Activated CD8-positive, alpha-beta memory T cell treated with anti-CD3 and anti-CD28 coated beads for 4 hours (primary cell): ENCODE measurements at regions not wholly inside any gene's neighbourhood (a gene's known extent, or its start where the extent isn't known, plus 50 kb on each side); places are given as distances from the start of the nearest gene placed in this dataset.
"Not testable (repeated sequence)": the region's sequence is repeated elsewhere in the genome, so short reads cannot be mapped to it uniquely, and the experiment has no call there.

Experiments used
- DNase-seq, 2 donors: peaks; one replicate each; pipeline ENCODE4 v3.0.0-alpha.2; 2020; ENCODE audit warnings: low read depth in 2 of 2

DNA sequence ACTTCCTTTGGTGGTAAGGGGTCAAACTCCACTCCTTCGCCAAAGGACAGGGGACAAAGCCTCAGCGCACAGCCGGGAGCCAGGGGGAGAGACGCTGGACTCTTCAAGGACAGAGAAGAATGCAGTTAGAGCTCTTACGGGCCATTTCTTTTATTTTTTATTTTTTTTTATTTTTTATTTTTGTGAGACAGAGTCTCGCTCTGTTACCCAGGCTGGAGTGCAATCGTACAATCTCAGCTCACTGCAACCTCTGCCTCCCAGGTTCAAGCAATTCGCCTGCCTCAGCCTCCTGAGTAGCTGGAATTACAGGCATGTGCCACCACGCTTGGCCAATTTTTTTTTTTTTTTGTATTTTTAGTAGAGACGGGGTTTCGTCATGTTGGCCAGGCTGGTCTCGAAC is 93.2 kb upstream of the RPH3AL start, which contains the start of gene RFLNB:
RFLNB (minus strand) TSS at position 101 of the 400 bp plus-strand sequence.
- DNase-seq: not testable (repeated sequence)

DNA sequence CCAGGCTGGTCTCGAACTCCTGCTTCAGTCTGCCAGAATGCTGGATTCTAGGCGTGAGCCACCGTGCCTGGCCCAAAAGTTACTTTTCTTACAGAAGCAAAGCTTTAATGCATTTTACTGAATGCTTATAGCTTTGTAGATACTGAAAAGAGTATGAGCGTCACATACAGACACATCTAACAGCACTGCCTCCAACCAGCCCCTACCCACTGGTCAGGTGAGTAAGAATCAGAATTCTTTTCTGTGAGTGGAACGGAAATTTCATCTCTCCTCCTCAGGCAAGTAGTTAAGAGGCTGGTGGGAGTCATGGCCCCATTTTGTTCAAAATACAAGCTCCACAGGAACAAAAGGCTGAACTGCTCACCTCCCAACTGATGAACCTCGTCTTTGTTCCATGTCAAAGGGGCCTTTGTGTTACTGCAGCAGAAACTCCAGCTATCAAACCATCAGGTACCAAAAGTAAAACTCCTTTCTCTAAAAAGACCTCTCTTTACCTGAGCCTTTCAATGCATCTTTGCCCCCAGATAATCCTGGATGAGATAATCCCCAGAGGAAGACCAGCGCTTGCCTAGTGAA is 92.4 kb upstream of the RPH3AL start:
- DNase-seq: no peak

DNA sequence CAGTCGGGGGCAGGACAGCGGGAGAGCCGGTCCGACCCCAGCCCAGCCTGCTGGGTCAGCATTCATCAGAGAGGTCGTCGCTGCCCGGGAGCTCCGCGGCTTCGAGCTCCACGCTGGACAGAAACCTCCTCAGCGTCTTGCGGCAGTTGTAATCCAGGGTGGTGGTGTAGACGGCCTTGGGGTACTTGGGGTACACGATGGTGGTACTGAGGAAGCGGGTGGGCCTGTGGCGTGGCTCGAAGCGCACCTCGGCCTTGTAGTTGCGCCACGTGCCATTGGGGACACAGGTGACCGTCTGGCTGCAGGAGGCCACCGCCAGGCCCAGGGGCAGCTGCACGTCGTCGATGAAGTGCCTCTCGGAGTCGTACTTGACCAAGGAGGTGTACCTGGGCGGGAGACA is 90.5 kb upstream of the RPH3AL start:
- no peak for DNase-seq

DNA sequence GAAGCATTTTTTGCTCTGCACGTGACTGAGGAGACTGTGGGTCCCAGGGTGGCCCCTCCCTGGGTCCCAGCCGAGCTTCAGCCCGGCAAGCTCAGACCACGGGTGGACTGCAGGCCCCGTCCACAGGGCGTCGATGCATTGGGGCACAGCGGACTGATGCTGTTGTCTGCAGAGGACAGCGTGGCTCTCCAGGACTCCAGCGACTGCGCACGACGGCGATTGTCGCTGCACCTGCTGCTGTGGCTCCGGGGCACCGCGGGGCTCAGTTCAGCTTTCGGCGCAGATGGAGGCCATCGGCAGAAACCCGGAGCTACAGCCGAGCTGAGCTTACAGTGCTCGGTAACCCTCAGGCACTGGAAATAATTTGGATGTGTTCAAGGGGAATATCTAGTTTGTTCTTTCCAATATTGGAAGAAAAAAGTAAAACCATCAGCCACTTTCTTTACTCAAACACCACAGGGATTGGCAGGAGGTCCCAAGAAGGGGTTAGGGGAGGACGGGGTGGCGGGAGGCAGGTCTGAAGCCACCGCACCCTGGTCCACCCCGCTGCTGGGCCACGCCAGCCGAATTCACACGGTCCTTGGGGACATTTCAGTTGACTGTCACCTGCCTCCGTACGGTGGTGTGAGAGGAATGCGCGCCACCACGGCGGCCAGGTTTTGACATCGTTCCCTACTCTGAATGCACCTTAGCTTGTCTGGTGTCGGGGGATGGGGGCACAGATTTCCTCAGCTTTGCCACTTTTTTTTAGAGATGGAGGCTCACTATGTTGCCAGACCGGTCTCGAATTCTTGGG is 88.7 kb upstream of the RPH3AL start:
- DNase-seq: no peak

DNA sequence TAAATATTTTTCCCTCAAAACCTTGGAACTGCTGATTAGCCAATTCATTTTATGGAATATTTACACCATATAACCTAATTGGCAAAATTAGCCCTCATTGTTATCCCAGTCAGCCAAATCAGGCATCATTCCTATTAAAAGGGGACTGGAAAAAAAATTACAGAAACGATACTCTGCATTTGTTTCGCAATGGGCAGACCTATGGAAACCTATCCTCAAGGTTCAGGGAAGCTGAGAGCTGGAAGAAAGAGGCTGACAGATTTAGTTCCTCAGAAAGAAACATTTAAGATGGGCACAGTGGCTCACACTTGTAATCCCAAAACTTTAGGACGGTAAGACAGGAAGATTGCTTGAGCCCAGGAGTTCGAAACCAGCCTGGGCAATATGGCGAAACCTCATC is 85.6 kb upstream of the RPH3AL start:
- no peak for DNase-seq

DNA sequence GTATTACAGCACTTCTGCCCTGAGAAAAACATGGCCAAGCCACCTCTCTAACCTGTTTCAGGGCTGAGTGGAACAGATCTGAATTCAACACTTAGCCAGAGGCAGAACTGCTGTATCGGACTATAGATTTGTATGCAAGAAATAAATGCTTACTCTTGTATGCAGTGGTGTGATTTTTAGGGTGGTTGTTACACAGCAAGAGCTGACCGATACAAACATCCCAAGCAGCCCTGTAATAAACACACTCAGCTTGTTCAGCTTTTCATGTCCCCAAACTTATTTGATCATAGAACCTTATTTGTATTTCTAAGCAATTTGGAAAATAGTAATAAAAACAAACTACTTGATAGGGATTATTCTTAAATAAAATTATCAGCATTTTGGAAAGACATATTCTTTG is 84.9 kb upstream of the RPH3AL start:
- no peak for DNase-seq

DNA sequence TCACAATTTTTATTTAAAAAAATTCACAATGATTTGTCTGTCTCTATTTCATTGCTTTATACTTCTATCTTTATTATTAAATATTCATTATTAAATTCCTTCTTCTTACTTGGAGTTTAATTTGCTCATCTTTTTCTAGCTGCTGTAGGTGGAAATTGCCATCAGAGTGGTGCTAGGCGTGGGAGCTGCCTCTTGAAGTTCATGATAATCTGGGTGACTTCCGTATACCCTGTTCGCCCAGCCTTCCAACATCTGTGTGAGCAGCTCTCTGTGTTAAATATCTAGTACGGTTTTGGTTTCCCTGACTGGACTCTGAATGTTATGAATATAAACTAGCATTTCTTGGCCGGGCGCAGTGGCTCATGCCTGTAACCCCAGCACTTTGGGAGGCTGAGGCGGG is 84.0 kb upstream of the RPH3AL start:
- no peak for DNase-seq

DNA sequence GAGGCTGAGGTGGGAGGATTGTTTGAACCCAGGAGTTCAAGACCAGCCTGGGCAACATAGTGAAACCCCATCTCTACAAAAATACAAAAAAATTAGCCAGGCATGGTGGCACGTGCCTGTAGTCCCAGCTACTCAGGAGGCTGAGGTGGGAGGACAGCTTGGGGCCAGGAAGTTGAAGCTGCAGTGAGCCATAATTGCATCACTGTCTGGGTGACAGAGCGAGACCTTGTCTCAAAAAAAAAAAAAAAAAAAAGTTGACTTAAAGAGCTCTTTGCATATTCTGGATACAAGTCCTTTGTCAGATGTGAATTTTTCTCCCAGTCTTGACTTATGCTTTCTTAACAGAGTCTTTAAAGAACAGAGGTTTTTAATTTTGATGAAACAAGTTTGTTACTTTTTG is 79.9 kb upstream of the RPH3AL start:
- not testable (repeated sequence) for DNase-seq

DNA sequence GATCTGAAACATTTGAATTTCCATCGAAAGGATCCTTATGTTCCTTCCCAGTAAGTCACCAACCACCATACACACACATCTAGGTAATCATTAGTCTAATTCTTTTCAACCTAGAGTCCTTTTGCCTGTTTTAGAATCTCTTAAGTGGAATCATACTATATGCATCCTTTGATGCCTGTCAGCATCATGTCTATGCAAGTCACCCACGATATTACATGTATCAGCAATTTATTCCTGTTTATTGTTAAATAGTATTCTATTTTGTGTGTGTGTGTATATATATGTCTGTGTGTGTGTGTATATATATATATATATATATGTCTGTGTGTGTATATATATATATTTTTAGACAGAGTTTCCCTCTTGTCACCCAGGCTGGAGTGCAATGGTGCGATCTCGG is 78.9 kb upstream of the RPH3AL start:
- DNase-seq: no peak

DNA sequence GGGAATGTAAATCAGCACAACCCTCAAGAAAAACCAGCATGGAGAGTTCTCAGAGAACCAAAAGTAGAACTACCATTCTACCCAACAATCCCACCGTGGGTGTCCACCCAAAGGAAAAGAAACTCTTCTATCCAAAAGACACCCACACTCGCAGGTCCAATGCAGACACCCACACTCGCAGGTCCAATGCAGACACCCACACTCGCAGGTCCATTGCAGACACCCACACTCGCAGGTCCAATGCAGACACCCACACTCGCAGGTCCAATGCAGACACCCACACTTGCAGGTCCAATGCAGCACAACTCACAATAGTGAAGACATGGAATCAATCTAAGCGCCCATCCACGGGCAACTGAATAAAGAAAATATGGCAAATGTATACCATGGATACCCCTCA is 77.0 kb upstream of the RPH3AL start:
- DNase-seq: no peak

DNA sequence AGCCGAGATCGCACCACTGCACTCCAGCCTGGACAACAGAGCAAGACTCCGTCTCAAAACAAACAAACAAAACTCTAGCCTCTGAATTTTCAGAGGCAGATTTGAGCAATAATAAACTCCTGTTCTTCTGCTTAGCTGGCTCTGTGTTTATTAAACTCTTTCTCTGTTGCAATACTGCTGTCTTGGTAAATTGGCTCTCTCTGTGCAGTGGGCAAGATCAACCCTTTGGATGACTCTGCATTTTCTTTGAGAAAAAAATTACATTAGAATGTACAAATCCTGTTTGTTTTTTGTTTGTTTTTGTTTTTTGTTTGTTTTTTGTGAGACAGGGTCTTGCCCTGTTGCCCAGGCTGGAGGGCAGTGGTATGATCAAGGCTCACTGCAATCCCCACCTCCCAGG is 75.8 kb upstream of the RPH3AL start:
- no peak for DNase-seq

DNA sequence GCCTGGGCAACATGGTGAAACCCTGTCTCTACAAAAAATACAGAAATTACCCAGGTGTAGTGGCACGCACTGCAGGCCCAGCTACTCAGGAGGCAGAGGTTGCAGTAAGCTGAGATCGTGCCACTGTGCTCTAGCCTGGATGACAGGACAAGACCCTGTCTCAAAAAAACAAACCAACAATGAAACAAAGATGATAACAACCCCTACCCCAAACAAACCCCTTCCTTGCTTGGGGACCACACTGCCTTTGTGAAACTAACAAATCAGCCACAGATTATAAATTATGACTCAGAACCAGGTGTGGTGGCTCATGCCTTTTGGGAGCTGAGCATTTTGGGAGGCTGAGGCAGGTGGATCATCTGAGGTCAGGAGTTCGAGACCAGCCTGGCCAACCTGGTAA is 75.3 kb upstream of the RPH3AL start:
- no peak for DNase-seq

DNA sequence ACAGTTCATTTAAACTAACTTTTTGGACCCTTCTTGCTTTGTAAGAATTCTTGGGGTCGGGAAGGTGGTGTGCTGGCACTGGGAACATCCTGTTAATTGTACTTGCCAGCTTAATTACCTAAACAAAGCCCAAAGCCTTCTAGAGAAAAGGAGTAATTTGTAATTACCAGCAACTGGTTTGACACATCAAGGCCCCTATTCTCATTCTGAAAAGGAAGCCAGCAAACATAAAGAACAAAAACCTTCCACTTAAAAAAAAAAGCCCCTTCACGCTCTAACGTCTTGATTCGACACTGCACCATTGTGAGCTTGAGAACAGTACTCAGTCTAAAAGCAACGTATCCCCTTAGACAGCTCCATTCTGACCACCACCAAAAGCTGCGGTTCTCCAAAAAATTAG is 74.7 kb upstream of the RPH3AL start:
- no peak for DNase-seq

DNA sequence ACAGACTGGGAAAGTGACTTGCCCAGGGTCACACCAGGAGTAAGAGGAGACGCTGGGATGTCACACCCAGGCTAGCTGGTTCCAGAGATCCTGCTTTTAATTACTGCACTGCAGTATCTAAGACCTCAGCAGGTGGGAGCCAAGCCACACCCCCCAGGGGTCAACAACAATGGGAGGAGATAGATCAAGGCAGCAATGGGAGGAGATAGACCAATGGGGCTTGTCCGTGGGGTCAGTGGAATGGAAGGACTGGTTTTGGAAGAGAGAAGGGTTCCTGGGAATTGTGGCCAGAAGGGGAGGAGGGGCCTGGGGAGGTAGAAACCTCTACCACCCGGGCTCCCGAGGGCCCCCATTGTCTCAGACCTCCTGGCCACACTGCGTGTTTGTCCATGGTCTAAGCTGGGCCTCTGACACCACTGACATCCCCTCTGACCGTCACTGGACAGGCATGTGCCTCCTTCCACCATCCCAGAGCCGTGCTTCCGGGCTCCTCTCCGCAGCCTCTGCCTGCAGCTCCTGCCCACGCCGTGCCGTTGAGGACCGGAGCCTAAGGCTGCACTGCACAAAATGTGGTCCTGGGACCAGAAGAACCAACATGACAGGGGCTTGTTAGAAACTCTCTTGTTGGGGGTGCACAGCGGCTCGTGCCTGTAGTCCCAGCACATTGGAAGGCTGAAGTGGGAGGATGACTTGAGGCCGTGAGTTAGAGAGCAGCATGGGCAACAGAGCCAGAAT is 69.8 kb upstream of the RPH3AL start:
- DNase-seq: no peak

DNA sequence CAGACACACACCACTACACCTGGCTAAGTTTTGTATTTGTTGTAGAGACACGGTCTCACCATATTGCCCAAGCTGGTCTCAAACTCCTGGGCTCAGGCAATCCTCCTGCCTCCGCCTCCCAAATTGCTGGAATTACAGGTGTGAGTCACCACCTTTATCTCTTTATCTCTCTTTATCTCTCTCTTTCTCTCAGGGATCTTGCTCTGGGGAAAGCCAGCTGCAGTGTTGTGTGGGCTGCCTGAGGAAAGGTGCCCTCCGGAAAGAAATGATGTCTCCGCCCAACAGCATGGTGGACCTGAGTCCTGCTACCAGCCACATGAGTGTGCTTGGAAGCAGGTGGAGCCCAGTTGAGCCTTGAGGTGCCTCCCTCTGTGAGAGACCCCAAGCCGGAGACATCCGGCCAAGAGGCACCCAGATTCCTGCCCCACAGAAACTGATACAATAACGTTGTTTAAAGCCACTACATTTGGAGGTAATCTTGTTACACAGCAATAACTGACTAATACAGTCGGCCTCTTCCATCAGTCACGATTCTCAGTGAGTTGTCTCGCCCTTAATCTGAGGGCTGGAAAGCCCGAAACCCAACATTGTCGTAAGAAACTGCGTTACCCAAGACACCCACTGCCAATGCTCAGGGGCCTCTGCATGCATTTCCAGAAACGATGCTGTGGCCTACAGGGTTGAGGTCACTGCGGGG is 68.0 kb upstream of the RPH3AL start:
- no peak for DNase-seq

DNA sequence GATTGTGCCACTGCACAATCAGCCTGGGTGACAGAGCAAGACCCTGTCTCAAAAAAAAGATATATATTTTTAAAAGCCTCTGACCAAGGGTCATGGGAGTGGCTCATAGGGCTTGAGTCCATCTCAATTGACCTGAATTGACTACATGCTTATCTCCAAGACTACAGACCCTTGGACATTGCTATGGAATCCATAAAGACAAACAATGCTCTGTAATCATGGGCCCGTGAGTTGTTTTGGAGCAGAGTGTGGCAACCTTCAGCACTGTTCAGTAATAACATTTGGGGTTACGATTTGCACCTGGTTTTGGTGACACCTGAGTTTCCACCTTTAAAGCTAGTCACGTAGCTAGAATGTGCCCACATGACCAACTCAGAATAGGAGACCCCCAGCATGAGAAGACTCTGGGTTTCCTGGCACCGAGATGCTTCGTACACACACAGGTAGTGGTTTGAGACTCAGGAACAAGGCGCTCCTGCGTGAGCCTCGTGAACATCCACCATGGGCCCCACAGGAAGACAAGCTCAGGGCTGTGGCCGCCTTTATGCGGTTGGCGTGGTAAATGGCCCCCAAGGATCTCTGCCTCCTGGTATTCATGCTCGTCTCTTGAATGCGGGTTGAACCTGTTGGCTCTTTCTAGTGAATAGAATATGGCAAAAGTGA is 66.6 kb upstream of the RPH3AL start:
- no peak for DNase-seq

DNA sequence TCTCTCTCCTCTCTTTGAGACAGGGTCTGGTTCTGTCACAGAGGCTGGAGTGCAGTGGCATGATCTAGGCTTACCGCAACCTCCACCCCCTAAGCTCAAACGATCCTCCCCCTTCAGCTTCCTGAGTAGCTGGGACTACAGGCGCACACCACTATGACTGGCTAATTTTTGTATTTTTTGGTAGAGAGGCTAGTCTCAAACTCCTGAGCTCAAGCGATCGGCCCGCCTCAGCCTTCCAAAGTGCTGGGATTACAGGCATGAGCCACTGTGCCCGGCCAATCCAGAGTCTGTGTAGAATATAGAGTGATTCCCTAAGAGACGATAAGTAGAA is 65.8 kb upstream of the RPH3AL start:
- peak in 1 of 2 donors; percentile 41 for DNase-seq

DNA sequence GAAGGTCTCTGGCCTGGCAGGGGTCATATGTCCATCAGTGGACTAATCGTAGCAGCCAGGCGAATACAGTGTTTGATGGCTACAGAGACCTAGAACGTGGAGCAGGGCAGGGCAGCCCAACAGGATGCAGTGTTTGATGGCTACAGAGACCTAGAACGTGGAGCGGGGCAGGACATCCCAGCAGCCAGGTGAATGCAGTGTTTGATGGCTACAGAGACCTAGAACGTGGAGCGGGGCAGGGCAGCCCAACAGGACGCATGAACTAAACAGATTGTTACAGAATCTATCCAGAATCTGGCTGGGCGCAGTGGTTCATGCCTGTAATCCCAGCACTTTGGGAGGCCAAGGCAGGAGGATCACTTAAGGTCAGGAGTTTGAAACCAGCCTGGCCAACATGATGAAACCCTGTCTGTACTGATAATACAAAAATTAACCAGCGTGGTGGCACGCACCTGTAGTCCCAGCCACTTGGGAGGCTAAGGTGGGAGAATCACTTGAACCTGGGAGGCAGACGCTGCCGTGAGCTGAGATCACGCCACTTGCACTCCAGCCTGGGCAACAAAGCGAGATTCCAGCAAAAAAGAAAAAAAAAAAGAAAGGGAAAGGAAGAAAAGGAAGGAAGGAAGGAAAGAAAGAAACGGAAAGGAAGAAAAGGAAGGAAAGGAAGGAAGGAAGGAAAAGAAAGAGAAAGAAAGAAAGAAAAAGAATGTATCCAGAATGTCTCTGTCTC is 65.2 kb upstream of the RPH3AL start:
- DNase-seq: no peak

DNA sequence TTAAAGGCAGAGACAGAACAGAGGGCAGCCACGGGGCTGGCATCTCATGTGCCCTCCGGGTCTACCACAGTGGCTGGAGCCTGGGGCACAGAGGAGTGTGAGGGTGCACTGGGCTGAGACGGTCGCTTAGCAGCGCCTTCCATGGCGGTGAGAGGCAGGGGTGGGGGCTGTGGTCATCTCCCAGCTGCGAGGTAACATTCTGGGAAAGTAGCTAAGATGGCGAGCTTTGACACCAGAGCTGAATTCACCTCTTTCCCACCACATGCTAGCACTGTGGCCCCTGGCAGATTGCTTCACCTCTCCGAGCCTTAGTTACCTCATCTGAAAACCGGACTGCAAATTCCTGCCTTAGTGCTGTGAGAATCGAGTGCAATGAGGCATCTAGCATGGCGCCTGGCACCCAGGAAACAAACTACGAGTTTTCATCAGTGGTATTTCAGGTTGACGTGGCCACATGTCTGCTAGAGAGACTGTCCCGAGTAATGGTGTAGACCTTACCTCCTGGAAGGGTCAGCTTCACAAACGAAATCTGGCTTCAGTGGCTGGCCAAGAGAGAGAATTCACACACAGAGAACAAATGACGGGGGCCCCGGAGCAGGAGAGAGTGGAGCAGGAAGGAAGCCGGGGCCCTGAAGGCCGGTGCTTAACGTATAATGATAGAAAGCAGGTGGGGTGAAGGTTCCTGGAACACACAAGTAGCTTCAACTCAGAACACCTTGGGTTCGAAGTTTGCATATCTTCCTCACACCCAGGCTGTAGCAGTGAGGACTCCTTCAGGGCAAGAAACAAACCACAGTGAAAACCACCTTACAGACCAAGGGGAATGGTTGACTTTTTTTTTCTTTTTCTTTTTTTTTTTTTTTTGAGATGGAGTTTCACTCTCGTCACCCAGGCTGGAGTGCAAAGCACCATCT is 63.9 kb upstream of the RPH3AL start:
- no peak for DNase-seq

DNA sequence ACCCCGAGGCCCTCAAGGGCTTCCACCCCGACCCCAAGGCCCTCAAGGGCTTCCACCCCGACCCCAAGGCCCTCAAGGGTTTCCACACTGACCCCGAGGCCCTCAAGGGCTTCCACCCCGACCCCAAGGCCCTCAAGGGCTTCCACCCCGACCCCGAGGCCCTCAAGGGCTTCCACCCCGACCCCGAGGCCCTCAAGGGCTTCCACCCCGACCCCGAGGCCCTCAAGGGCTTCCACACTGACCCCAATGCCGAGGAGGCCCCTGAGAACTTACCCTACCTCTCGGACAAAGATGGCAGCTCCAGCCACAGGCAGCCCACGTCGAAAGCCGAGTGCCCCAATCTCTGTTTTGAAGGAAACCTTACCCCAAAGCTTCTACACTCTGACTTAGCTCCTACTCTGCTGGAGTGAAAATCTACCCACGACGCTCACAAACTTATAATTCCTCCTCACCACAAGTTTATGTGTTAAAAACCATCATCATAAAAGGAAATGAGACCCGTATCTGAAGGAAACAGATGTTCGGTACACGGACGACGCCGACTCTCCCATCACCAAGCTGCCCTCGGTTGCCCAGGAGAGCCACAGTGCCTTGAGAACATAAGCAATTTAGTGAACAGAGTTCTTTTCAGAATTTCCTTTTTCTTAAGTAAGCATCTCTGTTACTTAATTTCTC is 61.2 kb upstream of the RPH3AL start:
- DNase-seq: no peak
